ENCODE measurements at regions not wholly inside any gene's neighbourhood (a gene's known extent, or its start where the extent isn't known, plus 50 kb on each side); places are given as distances from the start of the nearest gene placed in this dataset.

GRCh38 chr13:53158201-53158600 is 129.6 kb downstream of the OLFM4 start:
- Mint-ChIP-seq H3K27me3 (ENCODE audit: insufficient read depth) (no peaks in the 10 kb centered on the region), H3K27ac (no peak overlapping the region), H3K4me3 (no peak overlapping the region), H3K36me3 (ENCODE audit: low read depth) (no peaks in the 10 kb centered on the region), H3K4me1 (ENCODE audit: low read depth) (no peaks in the 10 kb centered on the region), H3K9me3 (no peaks in the 10 kb centered on the region)
- DNase-seq (ENCODE audit: low spot score) = no peak
- intact Hi-C loops (cut with micrococcal nuclease) = no loop called here

GRCh38 chr13:53159431-53159830 is 130.8 kb downstream of the OLFM4 start:
- H3K9me3 Mint-ChIP-seq = no peaks in the 10 kb centered on the region
- no peaks in the 10 kb centered on the region for H3K36me3 Mint-ChIP-seq (ENCODE audit: low read depth)
- H3K27ac Mint-ChIP-seq = no peak overlapping the region
- no peaks in the 10 kb centered on the region for H3K27me3 Mint-ChIP-seq (ENCODE audit: insufficient read depth)
- no peak overlapping the region for H3K4me3 Mint-ChIP-seq
- H3K4me1 Mint-ChIP-seq (ENCODE audit: low read depth) = no peaks in the 10 kb centered on the region
- intact Hi-C loops (cut with micrococcal nuclease) = no loop called here
- DNase-seq (ENCODE audit: low spot score) = no peak

- Mint-ChIP-seq H3K27me3 (ENCODE audit: insufficient read depth) (no peaks in the 10 kb centered on the region), H3K4me3 (no peak overlapping the region), H3K4me1 (ENCODE audit: low read depth) (no peaks in the 10 kb centered on the region), H3K9me3 (no peaks in the 10 kb centered on the region), H3K27ac (no peak overlapping the region), H3K36me3 (ENCODE audit: low read depth) (no peaks in the 10 kb centered on the region)
- intact Hi-C loops (cut with micrococcal nuclease) = no loop called here
- no peak for DNase-seq (ENCODE audit: low spot score)
Observed at GRCh38 chr13:53160211-53160610, 131.6 kb downstream of the OLFM4 start.

GRCh38 chr13:53161251-53161650 is 132.6 kb downstream of the OLFM4 start:
- no peaks in the 10 kb centered on the region for H3K9me3 Mint-ChIP-seq
- no peaks in the 10 kb centered on the region for H3K4me1 Mint-ChIP-seq (ENCODE audit: low read depth)
- H3K27ac Mint-ChIP-seq = no peak overlapping the region
- H3K36me3 Mint-ChIP-seq (ENCODE audit: low read depth) = no peaks in the 10 kb centered on the region
- H3K27me3 Mint-ChIP-seq (ENCODE audit: insufficient read depth) = no peaks in the 10 kb centered on the region
- H3K4me3 Mint-ChIP-seq = no peak overlapping the region
- DNase-seq (ENCODE audit: low spot score) = no peak
- intact Hi-C loops (cut with micrococcal nuclease) = no loop called here

GRCh38 chr13:53165261-53165660 is 136.6 kb downstream of the OLFM4 start:
- Mint-ChIP-seq H3K4me3 (no peak overlapping the region), H3K36me3 (ENCODE audit: low read depth) (no peaks in the 10 kb centered on the region), H3K9me3 (no peaks in the 10 kb centered on the region), H3K27me3 (ENCODE audit: insufficient read depth) (no peaks in the 10 kb centered on the region), H3K27ac (no peak overlapping the region), H3K4me1 (ENCODE audit: low read depth) (no peaks in the 10 kb centered on the region)
- intact Hi-C loops (cut with micrococcal nuclease) = no loop called here
- no peak for DNase-seq (ENCODE audit: low spot score)

- no peak for DNase-seq (ENCODE audit: low spot score)
- no peaks in the 10 kb centered on the region for H3K36me3 Mint-ChIP-seq (ENCODE audit: low read depth)
- no peaks in the 10 kb centered on the region for H3K27me3 Mint-ChIP-seq (ENCODE audit: insufficient read depth)
- no peak overlapping the region for H3K4me3 Mint-ChIP-seq
- intact Hi-C loops (cut with micrococcal nuclease) = no loop called here
- no peak overlapping the region for H3K27ac Mint-ChIP-seq
- H3K9me3 Mint-ChIP-seq = no peaks in the 10 kb centered on the region
- no peaks in the 10 kb centered on the region for H3K4me1 Mint-ChIP-seq (ENCODE audit: low read depth)
Observed at GRCh38 chr13:53167561-53167960, 138.9 kb downstream of the OLFM4 start.

GRCh38 chr13:53170910-53171309 is 142.3 kb downstream of the OLFM4 start:
- H3K4me1 Mint-ChIP-seq (ENCODE audit: low read depth) = no peaks in the 10 kb centered on the region
- intact Hi-C loops (cut with micrococcal nuclease) = no loop called here
- no peak for DNase-seq (ENCODE audit: low spot score)
- H3K36me3 Mint-ChIP-seq (ENCODE audit: low read depth) = no peaks in the 10 kb centered on the region
- peaks cover 9% of the 10 kb centered on the region for H3K9me3 Mint-ChIP-seq
- no peak overlapping the region for H3K4me3 Mint-ChIP-seq
- no peaks in the 10 kb centered on the region for H3K27me3 Mint-ChIP-seq (ENCODE audit: insufficient read depth)
- no peak overlapping the region for H3K27ac Mint-ChIP-seq

GRCh38 chr13:53174545-53174944 is 145.9 kb downstream of the OLFM4 start:
- no peak for DNase-seq (ENCODE audit: low spot score)
- Mint-ChIP-seq H3K36me3 (ENCODE audit: low read depth) (no peaks in the 10 kb centered on the region), H3K4me1 (ENCODE audit: low read depth) (no peaks in the 10 kb centered on the region), H3K9me3 (peaks cover 9% of the 10 kb centered on the region), H3K27me3 (ENCODE audit: insufficient read depth) (no peaks in the 10 kb centered on the region), H3K27ac (no peak overlapping the region), H3K4me3 (no peak overlapping the region)
- intact Hi-C loops (cut with micrococcal nuclease) = no loop called here

- Mint-ChIP-seq H3K27ac (no peak overlapping the region), H3K27me3 (ENCODE audit: insufficient read depth) (no peaks in the 10 kb centered on the region), H3K9me3 (peaks cover 8% of the 10 kb centered on the region), H3K4me1 (ENCODE audit: low read depth) (no peaks in the 10 kb centered on the region), H3K36me3 (ENCODE audit: low read depth) (no peaks in the 10 kb centered on the region), H3K4me3 (no peak overlapping the region)
- no peak for DNase-seq (ENCODE audit: low spot score)
- intact Hi-C loops (cut with micrococcal nuclease) = no loop called here
Observed at GRCh38 chr13:53180684-53181083, 152.1 kb downstream of the OLFM4 start.

- intact Hi-C loops (cut with micrococcal nuclease) = no loop called here
- Mint-ChIP-seq H3K27ac (no peak overlapping the region), H3K36me3 (ENCODE audit: low read depth) (no peaks in the 10 kb centered on the region), H3K4me3 (no peak overlapping the region), H3K9me3 (peaks cover 8% of the 10 kb centered on the region), H3K4me1 (ENCODE audit: low read depth) (no peaks in the 10 kb centered on the region), H3K27me3 (ENCODE audit: insufficient read depth) (no peaks in the 10 kb centered on the region)
- DNase-seq (ENCODE audit: low spot score) = no peak
Observed at GRCh38 chr13:53182724-53183123, 154.1 kb downstream of the OLFM4 start.

- H3K27ac Mint-ChIP-seq = no peak overlapping the region
- no peak overlapping the region for H3K4me3 Mint-ChIP-seq
- no peaks in the 10 kb centered on the region for H3K4me1 Mint-ChIP-seq (ENCODE audit: low read depth)
- intact Hi-C loops (cut with micrococcal nuclease) = no loop called here
- peaks cover 8% of the 10 kb centered on the region for H3K9me3 Mint-ChIP-seq
- H3K27me3 Mint-ChIP-seq (ENCODE audit: insufficient read depth) = peaks cover 2% of the 10 kb centered on the region
- DNase-seq (ENCODE audit: low spot score) = no peak
- H3K36me3 Mint-ChIP-seq (ENCODE audit: low read depth) = no peaks in the 10 kb centered on the region
Observed at GRCh38 chr13:53188120-53188519, 159.5 kb downstream of the OLFM4 start.

GRCh38 chr13:53189162-53189561 is 160.5 kb downstream of the OLFM4 start:
- H3K27ac Mint-ChIP-seq = no peak overlapping the region
- H3K27me3 Mint-ChIP-seq (ENCODE audit: insufficient read depth) = peaks cover 2% of the 10 kb centered on the region
- H3K4me3 Mint-ChIP-seq = no peak overlapping the region
- intact Hi-C loops (cut with micrococcal nuclease) = no loop called here
- no peaks in the 10 kb centered on the region for H3K36me3 Mint-ChIP-seq (ENCODE audit: low read depth)
- no peaks in the 10 kb centered on the region for H3K4me1 Mint-ChIP-seq (ENCODE audit: low read depth)
- no peak for DNase-seq (ENCODE audit: low spot score)
- peaks cover 6% of the 10 kb centered on the region for H3K9me3 Mint-ChIP-seq

GRCh38 chr13:53191091-53191490 is 162.5 kb downstream of the OLFM4 start:
- no peak for DNase-seq (ENCODE audit: low spot score)
- no peak overlapping the region for H3K27ac Mint-ChIP-seq

GRCh38 chr13:53197424-53197823 is 168.8 kb downstream of the OLFM4 start:
- H3K4me1 Mint-ChIP-seq (ENCODE audit: low read depth) = no peaks in the 10 kb centered on the region
- no peaks in the 10 kb centered on the region for H3K27me3 Mint-ChIP-seq (ENCODE audit: insufficient read depth)
- H3K9me3 Mint-ChIP-seq = no peaks in the 10 kb centered on the region
- no peaks in the 10 kb centered on the region for H3K36me3 Mint-ChIP-seq (ENCODE audit: low read depth)
- no peak for DNase-seq (ENCODE audit: low spot score)
- H3K4me3 Mint-ChIP-seq = no peak overlapping the region
- no peak overlapping the region for H3K27ac Mint-ChIP-seq
- intact Hi-C loops (cut with micrococcal nuclease) = no loop called here

More at GRCh38 chr13:53191091-53191490, 162.5 kb downstream of the OLFM4 start:
- Mint-ChIP-seq H3K36me3 (ENCODE audit: low read depth) (no peaks in the 10 kb centered on the region), H3K4me1 (ENCODE audit: low read depth) (no peaks in the 10 kb centered on the region), H3K9me3 (no peaks in the 10 kb centered on the region), H3K27me3 (ENCODE audit: insufficient read depth) (peaks cover 2% of the 10 kb centered on the region), H3K4me3 (no peak overlapping the region)
- intact Hi-C loops (cut with micrococcal nuclease) = no loop called here
